HepG2 (cell line): ENCODE measurements at regions not wholly inside any gene's neighbourhood (a gene's known extent, or its start where the extent isn't known, plus 50 kb on each side); places are given as distances from the start of the nearest gene placed in this dataset.

Experiments
- DMAP1 ChIP-seq: IDR thresholded peaks from 2 replicates; pipeline ENCODE4 v1.6.1; 2016
- YEATS4 ChIP-seq: sonication (generic); formaldehyde crosslinking; IDR thresholded peaks from 2 replicates; pipeline ENCODE4 v1.4.0; 2020; ENCODE audit warnings: missing genetic modification reagents, borderline replicate concordance
- ZBTB33 ChIP-seq: sonication (generic); formaldehyde crosslinking; IDR thresholded peaks from 2 replicates; pipeline ENCODE4 v1.4.0; 2020; ENCODE audit warnings: missing genetic modification reagents
- ZNF7 ChIP-seq: IDR thresholded peaks from 2 replicates; pipeline ENCODE4 v1.6.1; 2016; ENCODE audit warnings: missing biosample characterization, missing genetic modification reagents
- TF ChIP-seq, protein P1 (sequence below): sonication (generic); formaldehyde crosslinking; IDR thresholded peaks from 2 replicates; pipeline ENCODE4 v1.5.0; 2020; ENCODE audit warnings: mild to moderate bottlenecking, missing genetic modification reagents

DNA sequence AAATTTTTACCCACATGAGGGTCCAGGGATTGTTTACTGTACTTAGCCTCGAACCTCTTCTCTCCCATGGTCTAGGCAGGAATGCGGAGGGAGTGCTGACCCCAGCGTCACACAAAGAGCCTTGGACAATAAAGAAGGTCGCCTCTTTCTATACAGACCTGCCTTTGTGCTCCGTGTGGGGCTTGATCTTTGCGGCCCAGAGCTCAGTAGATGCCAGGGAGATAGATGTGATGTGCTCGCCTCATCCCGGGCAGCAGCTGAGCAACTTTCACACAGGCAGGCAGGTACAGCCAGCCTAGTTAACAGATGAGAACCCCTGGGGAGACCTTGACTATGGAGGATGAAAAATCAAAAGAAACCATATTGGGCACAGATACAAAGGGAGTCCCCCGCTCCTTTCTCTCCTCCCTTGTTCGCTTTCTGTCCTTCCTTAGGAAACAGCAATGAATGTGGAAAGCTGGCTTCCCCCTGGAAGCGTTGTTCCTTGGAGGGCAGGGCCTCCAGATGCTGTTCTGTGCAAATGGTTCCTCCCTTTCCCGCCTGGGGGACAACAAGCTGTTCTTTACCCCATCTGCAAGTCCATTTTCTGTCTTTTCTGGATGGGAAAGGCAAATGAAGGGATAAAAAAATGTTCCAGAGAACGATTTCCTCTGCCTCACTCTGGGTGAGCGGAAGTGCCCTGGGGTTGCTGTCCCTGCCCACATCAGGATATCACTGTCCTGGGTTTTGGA, 128.3 kb downstream of the OLIG3 start:
- TF ChIP-seq, protein P1, sequence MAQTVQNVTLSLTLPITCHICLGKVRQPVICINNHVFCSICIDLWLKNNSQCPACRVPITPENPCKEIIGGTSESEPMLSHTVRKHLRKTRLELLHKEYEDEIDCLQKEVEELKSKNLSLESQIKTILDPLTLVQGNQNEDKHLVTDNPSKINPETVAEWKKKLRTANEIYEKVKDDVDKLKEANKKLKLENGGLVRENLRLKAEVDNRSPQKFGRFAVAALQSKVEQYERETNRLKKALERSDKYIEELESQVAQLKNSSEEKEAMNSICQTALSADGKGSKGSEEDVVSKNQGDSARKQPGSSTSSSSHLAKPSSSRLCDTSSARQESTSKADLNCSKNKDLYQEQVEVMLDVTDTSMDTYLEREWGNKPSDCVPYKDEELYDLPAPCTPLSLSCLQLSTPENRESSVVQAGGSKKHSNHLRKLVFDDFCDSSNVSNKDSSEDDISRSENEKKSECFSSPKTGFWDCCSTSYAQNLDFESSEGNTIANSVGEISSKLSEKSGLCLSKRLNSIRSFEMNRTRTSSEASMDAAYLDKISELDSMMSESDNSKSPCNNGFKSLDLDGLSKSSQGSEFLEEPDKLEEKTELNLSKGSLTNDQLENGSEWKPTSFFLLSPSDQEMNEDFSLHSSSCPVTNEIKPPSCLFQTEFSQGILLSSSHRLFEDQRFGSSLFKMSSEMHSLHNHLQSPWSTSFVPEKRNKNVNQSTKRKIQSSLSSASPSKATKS (CRISPR knock-in tag): no peak
- TF ChIP-seq YEATS4 (no peak), DMAP1 (no peak), ZBTB33 (CRISPR knock-in tag) (peak; percentile 20; the same call in 1 of the 2 replicates), ZNF7 (CRISPR knock-in tag) (no peak)
